Neural cell (in vitro differentiated cells): ENCODE measurements at regions not wholly inside any gene's neighbourhood (a gene's known extent, or its start where the extent isn't known, plus 50 kb on each side); places are given as distances from the start of the nearest gene placed in this dataset.

Experiments used
- EP300 ChIP-seq: fragments of 450-650 bp; conservative IDR thresholded peaks from 2 replicates; pipeline ENCODE4 v1.6.1; 2014; ENCODE audit warnings: antibody characterized with exemption, mild to moderate bottlenecking, moderate library complexity; ENCODE audit not compliant: poor library complexity, severe bottlenecking
- EZH2 ChIP-seq: fragments of 200-600, 300-800 bp; shearing (Covaris generic), sonication (generic); IDR thresholded peaks from 2 replicates; pipeline ENCODE4 v1.6.1; 2014; ENCODE audit warnings: antibody characterized with exemption, low read length, borderline replicate concordance, mild to moderate bottlenecking; ENCODE audit not compliant: insufficient read depth, poor library complexity, severe bottlenecking
- POLR2AphosphoS5 ChIP-seq: IDR thresholded peaks from 2 replicates; pipeline ENCODE4 v1.6.1; 2012
- TF ChIP-seq, protein P1 (sequence below): fragments of 450-650 bp; IDR thresholded peaks from 2 replicates; pipeline ENCODE4 v1.5.1; 2014; ENCODE audit warnings: antibody characterized with exemption, mild to moderate bottlenecking, moderate library complexity; ENCODE audit not compliant: poor library complexity, severe bottlenecking

DNA sequence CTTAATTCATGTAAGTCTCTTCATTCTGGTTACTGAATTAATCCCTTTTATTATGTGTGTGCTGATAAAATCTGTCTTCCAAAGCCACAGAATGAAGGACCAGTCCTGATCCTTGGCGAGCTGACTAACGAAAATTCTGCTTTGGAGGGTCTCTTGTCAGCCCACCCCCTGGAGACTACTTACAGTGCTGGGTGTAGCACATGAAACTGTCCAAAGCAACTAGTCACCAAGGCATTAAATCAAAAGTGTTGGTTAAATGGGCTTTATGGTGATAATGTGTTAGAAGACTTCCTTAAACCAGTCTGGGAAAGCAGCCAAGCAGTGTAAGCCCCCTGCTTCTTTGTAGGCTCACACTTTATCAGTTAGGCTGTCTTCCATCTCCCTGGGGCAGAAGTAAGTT is 420.2 kb downstream of the SUCLG1 start:
- TF ChIP-seq POLR2AphosphoS5 (no peak), EZH2 (no peak), EP300 (no peak)
- TF ChIP-seq, protein P1, sequence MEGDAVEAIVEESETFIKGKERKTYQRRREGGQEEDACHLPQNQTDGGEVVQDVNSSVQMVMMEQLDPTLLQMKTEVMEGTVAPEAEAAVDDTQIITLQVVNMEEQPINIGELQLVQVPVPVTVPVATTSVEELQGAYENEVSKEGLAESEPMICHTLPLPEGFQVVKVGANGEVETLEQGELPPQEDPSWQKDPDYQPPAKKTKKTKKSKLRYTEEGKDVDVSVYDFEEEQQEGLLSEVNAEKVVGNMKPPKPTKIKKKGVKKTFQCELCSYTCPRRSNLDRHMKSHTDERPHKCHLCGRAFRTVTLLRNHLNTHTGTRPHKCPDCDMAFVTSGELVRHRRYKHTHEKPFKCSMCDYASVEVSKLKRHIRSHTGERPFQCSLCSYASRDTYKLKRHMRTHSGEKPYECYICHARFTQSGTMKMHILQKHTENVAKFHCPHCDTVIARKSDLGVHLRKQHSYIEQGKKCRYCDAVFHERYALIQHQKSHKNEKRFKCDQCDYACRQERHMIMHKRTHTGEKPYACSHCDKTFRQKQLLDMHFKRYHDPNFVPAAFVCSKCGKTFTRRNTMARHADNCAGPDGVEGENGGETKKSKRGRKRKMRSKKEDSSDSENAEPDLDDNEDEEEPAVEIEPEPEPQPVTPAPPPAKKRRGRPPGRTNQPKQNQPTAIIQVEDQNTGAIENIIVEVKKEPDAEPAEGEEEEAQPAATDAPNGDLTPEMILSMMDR = no peak
